NCI-H345 (cell line): ENCODE measurements at regions not wholly inside any gene's neighbourhood (a gene's known extent, or its start where the extent isn't known, plus 50 kb on each side); places are given as distances from the start of the nearest gene placed in this dataset.
"Not testable (repeated sequence)": the region's sequence is repeated elsewhere in the genome, so short reads cannot be mapped to it uniquely, and the experiment has no call there.

Source experiments
- DNase-seq: peaks from one replicate; lab custom pipeline; 2025; lab: John Stamatoyannopoulos, UW

DNA sequence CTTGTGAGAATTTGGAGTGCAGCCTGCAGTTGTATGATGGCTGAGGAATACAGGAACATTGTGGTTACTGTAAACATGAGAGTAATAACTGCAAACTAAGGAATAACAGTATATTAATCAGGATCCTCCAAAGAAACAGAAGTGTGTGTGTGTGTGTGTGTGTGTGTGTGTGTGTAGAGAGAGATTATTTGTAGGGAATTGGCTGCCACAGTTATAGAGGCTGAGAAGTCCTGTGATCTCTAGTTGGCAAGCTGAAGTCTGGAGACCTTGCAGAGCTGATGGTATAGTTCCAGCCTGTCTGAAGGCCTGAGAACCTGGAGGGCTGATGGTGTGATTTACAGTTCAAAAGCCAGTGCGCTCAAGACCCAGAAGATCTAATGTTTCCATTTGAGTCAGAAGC lies 273.3 kb upstream of the FRG1 start:
- not testable (repeated sequence) for DNase-seq

DNA sequence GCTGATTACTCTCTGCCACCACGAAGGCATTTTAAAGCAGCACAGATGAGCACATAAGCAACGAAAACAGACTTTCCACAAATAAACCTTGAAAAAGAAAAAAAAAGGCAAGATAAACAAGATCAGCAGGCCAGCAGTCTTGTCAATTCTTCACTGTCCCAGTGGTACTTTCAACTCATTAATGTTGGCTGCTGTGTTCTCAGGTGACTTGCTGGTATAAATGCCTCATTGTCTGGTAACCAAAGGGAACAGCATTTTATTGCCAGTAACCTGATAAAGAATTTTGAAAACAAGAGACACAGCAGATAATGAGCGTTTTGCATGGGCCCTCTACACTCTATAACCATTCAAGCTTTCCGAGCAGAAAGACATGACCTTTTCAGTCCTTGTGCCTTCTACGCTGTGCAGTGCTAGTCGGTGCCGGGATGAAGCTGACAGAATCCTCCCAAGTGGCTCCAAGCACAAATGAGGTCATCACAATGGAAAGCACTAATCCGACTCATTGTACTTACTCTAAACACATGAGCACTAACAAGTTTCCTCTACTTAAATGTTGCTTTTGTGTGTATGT lies 242.9 kb upstream of the FRG1 start:
- not testable (repeated sequence) for DNase-seq

- not testable (repeated sequence) for DNase-seq
Observed at GRCh38 chr4:189703000-189703399, 237.7 kb upstream of the FRG1 start.

DNA sequence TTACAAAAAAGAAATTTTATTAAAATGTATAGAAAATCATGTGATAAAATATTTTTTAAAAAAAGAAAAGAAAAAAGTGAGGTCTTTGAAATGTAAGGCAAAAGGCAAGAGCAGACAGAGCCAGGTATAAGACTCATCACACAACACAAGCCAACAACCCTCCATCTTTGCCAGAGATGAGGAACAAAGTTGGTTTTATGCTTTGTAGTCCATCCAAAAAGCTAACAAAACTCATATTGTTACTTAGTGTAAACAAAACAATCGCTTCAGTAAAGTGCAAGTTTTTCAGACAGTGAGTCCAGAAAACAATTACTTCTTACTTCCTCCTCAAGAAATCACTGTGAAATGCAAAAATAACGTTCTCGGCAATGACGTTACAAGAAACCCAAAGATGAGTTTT lies 233.9 kb upstream of the FRG1 start:
- not testable (repeated sequence) for DNase-seq

DNA sequence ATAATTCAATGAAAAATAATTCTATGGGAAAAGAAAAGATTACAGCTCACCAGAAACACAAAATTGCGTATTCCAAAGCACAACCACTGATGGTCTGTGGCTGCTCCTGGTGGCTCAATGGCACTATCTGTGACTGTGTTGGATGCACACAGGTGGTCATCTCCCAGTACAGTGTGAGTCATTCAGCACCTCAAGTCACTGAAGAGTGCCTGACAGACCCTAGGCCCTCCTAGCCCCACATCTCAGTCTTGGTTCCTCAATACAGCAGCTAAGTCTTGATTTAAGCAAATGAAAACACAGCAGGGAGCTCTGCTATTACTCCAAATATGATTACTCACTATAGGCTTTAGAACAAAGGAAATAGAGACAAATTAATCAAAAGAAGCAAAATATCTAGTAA lies 233.4 kb upstream of the FRG1 start:
- not testable (repeated sequence) for DNase-seq

- not testable (repeated sequence) for DNase-seq
Observed at GRCh38 chr4:189711956-189712355, 228.7 kb upstream of the FRG1 start.

- DNase-seq, result not testable (repeated sequence)
Observed at GRCh38 chr4:189721016-189721993, 219.4 kb upstream of the FRG1 start.

- DNase-seq, result peak; percentile 53
Observed at GRCh38 chr4:189722324-189723003, 218.2 kb upstream of the FRG1 start.

DNA sequence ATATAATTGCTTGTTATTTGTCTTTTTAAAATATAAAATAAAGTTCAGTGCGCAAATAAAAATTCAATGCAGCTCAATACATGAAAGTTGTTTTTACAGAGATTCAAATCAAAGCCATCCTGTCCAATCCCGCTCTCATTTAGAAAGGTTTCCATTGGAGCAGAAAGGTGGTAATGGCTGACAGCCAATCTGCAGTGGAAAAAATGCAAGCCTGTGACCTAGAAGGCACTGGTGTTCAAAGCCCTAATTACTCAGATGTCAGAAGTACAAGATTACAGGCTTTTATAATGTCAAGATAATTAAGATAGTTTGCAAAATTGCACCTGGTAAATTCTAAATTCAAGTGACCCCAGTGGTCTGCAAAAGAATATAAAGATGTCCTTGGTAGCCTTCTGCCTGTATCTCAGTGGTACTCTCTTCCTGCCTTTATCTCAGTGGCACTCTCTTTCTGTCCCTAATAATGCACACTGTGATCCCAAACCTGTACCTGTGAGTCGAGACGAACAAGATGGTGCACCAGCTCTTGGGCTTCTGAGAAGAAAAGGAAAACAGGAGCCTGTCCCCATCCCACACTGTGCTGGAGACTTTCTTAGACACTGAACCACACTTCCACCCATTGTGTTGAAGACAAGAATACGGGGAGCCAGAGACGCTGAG lies 212.6 kb upstream of the FRG1 start:
- DNase-seq, result not testable (repeated sequence)

DNA sequence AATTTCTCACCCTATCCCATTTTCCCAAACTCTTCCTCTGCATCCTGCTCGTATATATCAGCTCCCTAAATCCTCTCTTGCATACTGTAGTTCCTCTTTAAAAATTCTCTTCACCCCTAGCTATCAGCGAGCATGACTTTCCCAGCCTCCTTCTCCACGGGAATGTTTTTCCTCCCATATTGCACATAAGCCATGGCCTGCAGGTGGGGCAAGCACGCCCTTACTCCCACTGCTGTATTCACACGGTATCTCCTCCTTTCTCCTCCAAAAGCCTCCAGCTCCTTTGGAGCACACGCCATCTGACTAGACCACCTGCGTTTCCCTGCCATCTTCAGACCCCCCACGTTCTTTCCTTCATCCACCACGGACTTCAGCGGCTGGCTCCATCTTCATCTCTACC lies 208.7 kb upstream of the FRG1 start:
- not testable (repeated sequence) for DNase-seq

DNA sequence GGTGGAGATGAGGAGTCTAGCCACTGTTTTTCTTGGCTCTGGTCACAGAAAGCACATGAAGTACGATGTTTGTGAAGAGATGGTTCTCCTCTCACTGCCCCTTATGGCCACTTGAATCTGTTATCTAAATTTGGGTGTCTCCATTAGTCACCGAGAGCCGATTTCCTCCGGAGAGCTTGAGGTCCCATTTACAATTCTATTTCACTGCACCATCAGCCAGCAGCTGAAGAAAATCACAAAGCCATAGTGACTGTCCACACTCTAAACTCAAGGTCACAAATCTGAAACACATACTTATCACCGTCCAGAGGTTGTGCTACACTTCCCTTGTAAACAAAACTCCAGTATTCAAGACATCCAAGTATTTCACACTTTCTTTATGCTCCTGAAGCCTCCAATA lies 207.2 kb upstream of the FRG1 start:
- DNase-seq, result not testable (repeated sequence)

DNA sequence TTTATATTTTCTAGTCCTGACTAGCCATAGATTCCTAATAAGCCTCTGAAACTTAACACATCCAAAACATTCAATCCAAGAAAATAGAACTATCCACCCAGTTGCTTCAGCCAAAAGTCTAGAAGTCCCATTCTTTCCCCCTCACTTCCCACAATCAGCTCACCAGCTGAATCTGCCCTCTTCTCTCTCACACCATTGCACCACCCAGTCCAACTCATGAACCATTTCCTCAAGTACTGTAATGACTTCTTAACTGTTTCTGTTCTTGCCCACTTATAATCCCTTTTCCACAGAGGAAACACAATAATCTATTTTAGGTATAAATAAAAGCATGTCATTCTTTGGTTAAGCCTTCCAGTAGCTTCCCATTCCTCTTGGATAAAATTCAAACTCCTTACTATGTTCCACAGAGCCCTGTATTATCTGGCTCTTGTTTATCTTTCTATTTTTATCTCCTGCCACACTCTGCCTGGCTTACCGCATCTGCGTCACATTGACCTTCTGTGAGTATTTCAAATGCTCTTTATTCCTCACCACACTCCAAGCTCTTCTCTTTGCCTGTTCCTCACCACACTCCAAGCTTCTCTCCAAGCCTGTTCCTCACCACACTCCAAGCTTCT lies 205.9 kb upstream of the FRG1 start:
- DNase-seq, result not testable (repeated sequence)

GRCh38 chr4:189736656-189737055 lies 204.0 kb upstream of the FRG1 start:
- not testable (repeated sequence) for DNase-seq

GRCh38 chr4:189740118-189740517 lies 200.6 kb upstream of the FRG1 start:
- not testable (repeated sequence) for DNase-seq

DNA sequence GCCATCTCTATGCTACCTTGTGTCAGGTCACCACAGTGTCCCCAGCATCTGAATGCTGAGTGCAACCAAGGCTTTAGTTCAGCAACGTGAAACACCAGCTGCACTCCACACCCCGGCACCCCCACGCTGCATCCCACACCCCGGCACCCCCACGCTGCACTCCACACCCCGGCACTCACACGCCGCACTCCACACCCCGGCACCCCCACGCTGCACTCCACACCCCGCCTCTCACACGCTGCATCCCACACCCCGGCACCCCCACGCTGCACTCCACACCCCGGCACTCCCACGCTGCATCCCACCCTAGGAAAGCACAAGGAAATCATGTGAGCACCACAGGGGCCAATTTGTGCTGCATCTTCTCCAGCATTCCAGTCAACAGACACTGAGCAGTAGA lies 199.8 kb upstream of the FRG1 start:
- no peak for DNase-seq

GRCh38 chr4:189753092-189753491 lies 187.6 kb upstream of the FRG1 start:
- DNase-seq, result not testable (repeated sequence)

GRCh38 chr4:189763583-189763982 lies 177.1 kb upstream of the FRG1 start:
- no peak for DNase-seq

GRCh38 chr4:189765301-189765700 lies 175.4 kb upstream of the FRG1 start:
- DNase-seq, result no peak

- no peak for DNase-seq
Observed at GRCh38 chr4:189765736-189766135, 174.9 kb upstream of the FRG1 start.

DNA sequence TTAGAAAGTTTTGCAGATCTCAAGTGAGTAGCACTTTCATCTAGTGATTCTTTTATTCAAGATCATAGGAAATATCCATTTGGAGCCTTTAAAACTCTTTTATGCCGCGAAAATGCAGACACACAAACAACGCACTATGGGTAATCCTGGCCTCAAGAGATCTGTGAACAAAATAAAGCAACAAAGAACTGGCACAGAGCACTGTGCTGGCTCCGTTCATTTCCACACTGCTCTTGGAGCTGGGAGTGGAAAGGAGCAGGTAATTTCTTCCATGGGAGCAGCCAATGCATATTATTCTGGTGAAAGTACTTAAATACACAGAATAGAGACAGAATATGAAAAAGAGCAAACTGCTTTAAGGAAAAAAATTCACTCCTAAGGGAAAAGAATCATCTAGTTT lies 172.7 kb upstream of the FRG1 start:
- no peak for DNase-seq

- no peak for DNase-seq
Observed at GRCh38 chr4:189769131-189769530, 171.5 kb upstream of the FRG1 start.
